ENCODE measurements at regions not wholly inside any gene's neighbourhood (a gene's known extent, or its start where the extent isn't known, plus 50 kb on each side); places are given as distances from the start of the nearest gene placed in this dataset.

DNA sequence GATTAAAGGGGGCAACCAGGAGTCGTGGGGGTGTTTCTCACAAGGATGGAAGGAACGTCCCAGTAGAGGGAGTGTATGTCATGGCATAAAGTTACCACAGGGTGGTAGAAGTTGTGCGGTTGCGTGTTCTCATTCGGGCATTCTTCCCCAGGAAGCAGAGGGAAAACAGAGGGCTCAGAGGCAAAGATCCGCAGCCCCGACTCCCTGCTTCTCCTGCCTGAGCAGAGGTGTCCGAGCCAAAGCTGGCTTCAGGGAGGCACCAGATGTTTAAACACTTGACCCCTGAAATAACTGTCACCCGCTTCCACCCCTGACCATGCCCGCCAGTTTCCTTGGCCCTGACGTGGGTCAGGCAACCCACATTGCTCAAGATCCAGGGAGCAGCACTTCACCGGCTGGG is 83.7 kb downstream of the EN1 start:
- TF ChIP-seq CTCF (conservative IDR thresholded peaks at IDR 0.05; ENCODE audit: low read depth, low read length) (peak; percentile 51; the same call in 1 of the 2 replicates), EZH2 (IDR thresholded peaks at IDR 0.05; ENCODE audit: borderline replicate concordance, low read depth, low read length, poor library complexity, severe bottlenecking) (no peak)

All from A673 (cell line).